T-cell (primary cell): ENCODE measurements at regions not wholly inside any gene's neighbourhood (a gene's known extent, or its start where the extent isn't known, plus 50 kb on each side); places are given as distances from the start of the nearest gene placed in this dataset.

Experiments used
- ATAC-seq, 4 experiments: fragments of 200-7000 bp in 3 of 4; fragments of 150-1000 bp in 1 of 4; cut with Tn5 transposase; replicated peaks in 1 of 4; 1 replicate in 3 of 4; 2 replicates in 1 of 4; pipeline ENCODE4 v1.10.0; 2021; ENCODE audit warnings: moderate library complexity in 3 of 4, mild to moderate bottlenecking in 2 of 4, moderate number of reproducible peaks in 1 of 4
- CTCF ChIA-PET, 2 donors: fragments of 300-600 bp; sonication (Branson Sonifier 250); formaldehyde crosslinking; loops; one replicate each; lab custom pipeline; 2022; ENCODE audit warnings: antibody characterized with exemption in 2 of 2; lab: Charles Lee
- POLR2A ChIA-PET, 2 donors: fragments of 300-600 bp; sonication (Branson Sonifier 250); formaldehyde crosslinking; loops; one replicate each; lab custom pipeline; 2022; ENCODE audit warnings: antibody characterized with exemption in 2 of 2; lab: Charles Lee
- DNase-seq, 35 experiments: peaks; one replicate each; pipeline versions ENCODE4 v3.0.0 to v3.0.0-alpha.2; 2013 to 2023
- H3K27ac ChIP-seq: one replicate; pipeline ENCODE4 v1.5.1; 2013; ENCODE audit warnings: low read length
- H3K27me3 ChIP-seq, 2 experiments: replicated peaks in 1 of 2; 1 replicate in 1 of 2; 2 replicates in 1 of 2; pipeline versions ENCODE4 v1.6.1 to v1.7.0; 2013; ENCODE audit warnings: low read length in 1 of 2, mixed read lengths in 1 of 2; ENCODE audit not compliant: control insufficient read depth in 2 of 2, insufficient read depth in 2 of 2; ENCODE audit errors: extremely low read depth in 1 of 2
- H3K36me3 ChIP-seq, 2 donors: 1 replicate in 1 of 2; 2 replicates in 1 of 2; pipeline versions ENCODE4 v1.6.1 to v1.7.0; 2013; ENCODE audit warnings: low read length in 1 of 2; ENCODE audit not compliant: control insufficient read depth in 2 of 2, insufficient read depth in 1 of 2; ENCODE audit errors: extremely low read depth in 1 of 2
- H3K4me1 ChIP-seq, 2 experiments: 1 replicate in 1 of 2; 2 replicates in 1 of 2; pipeline versions ENCODE4 v1.6.1 to v1.7.0; 2013; ENCODE audit warnings: low read length in 2 of 2, mixed read lengths in 1 of 2; ENCODE audit not compliant: insufficient read depth in 2 of 2, control insufficient read depth in 1 of 2; ENCODE audit errors: extremely low read depth in 1 of 2
- H3K4me3 ChIP-seq, 2 donors: 1 replicate in 1 of 2; 2 replicates in 1 of 2; pipeline versions ENCODE4 v1.5.1 to v1.7.0; 2013; ENCODE audit warnings: mild to moderate bottlenecking in 2 of 2, low read length in 1 of 2, moderate library complexity in 1 of 2; ENCODE audit not compliant: control insufficient read depth in 1 of 2; ENCODE audit errors: extremely low read depth in 1 of 2
- H3K9me3 ChIP-seq: 2 replicates; pipeline ENCODE4 v1.7.0; 2013
- H3K27ac Mint-ChIP-seq, 2 donors: one replicate each; pipeline ENCODE4 v1.8.0; 2020 to 2021; ENCODE audit warnings: mild to moderate bottlenecking in 2 of 2, mixed read lengths in 2 of 2
- H3K27me3 Mint-ChIP-seq, 2 donors: one replicate each; pipeline ENCODE4 v1.8.0; 2021 to 2022; ENCODE audit warnings: mixed read lengths in 2 of 2
- H3K36me3 Mint-ChIP-seq: one replicate; pipeline ENCODE4 v1.8.0; 2021; ENCODE audit warnings: mixed read lengths
- H3K4me1 Mint-ChIP-seq, 3 donors: one replicate each; pipeline ENCODE4 v1.8.0; 2020 to 2022; ENCODE audit warnings: mixed read lengths in 3 of 3, mild to moderate bottlenecking in 1 of 3
- H3K4me3 Mint-ChIP-seq, 3 donors: one replicate each; pipeline ENCODE4 v1.8.0; 2020 to 2022; ENCODE audit warnings: mild to moderate bottlenecking in 3 of 3, mixed read lengths in 3 of 3, moderate library complexity in 3 of 3
- H3K9me3 Mint-ChIP-seq, 3 donors: one replicate each; pipeline ENCODE4 v1.8.0; 2020 to 2022; ENCODE audit warnings: mixed read lengths in 3 of 3
- WGBS: methylation state at CpG from one replicate; pipeline ENCODE4 v1.1.5; 2013; ENCODE audit warnings: missing lambda C conversion rate; ENCODE audit not compliant: insufficient coverage; 5-methylcytosine and 5-hydroxymethylcytosine counted together

- Histone ChIP-seq H3K27me3 (no peaks in the 10 kb centered on the region), H3K27ac (no peak overlapping the region), H3K4me1 (no peaks in the 10 kb centered on the region), H3K9me3 (no peaks in the 10 kb centered on the region), H3K36me3 (no peaks in the 10 kb centered on the region), H3K4me3 (no peak overlapping the region)
- H3K9me3 Mint-ChIP-seq: peaks cover 23 to 43% (median 29%) of the 10 kb centered on the region in 3 donors
- no peaks in the 10 kb centered on the region for H3K36me3 Mint-ChIP-seq
- ATAC-seq: no peak
- ChIA-PET POLR2A (no interaction called here), CTCF (no interaction called here)
- H3K4me1 Mint-ChIP-seq: no peaks in the 10 kb centered on the region
- H3K4me3 Mint-ChIP-seq: no peak overlapping the region
- no peak for DNase-seq
- H3K27ac Mint-ChIP-seq: no peak overlapping the region
- 60% methylated on average over 1 of the region's 3 CpGs for WGBS
- H3K27me3 Mint-ChIP-seq: no peaks in the 10 kb centered on the region
Measured at GRCh38 chr15:46996359-46996758, 720.9 kb upstream of the SEMA6D start.

GRCh38 chr15:46997501-46997900, 719.8 kb upstream of the SEMA6D start:
- DNase-seq (no peak), ATAC-seq (no peak)
- no peaks in the 10 kb centered on the region for H3K9me3 ChIP-seq
- no peaks in the 10 kb centered on the region for H3K4me1 ChIP-seq
- no peak overlapping the region for H3K27ac ChIP-seq
- H3K27me3 ChIP-seq: no peaks in the 10 kb centered on the region
- ChIA-PET CTCF (no interaction called here), POLR2A (no interaction called here)
- no peak overlapping the region for H3K4me3 ChIP-seq
- H3K4me3 Mint-ChIP-seq: no peak overlapping the region
- H3K9me3 Mint-ChIP-seq: peaks cover 22 to 37% (median 23%) of the 10 kb centered on the region in 3 donors
- no peaks in the 10 kb centered on the region for H3K36me3 ChIP-seq
- 88% methylated on average over 2 of the region's 3 CpGs for WGBS
- no peaks in the 10 kb centered on the region for H3K27me3 Mint-ChIP-seq
- no peaks in the 10 kb centered on the region for H3K36me3 Mint-ChIP-seq
- no peaks in the 10 kb centered on the region for H3K4me1 Mint-ChIP-seq
- no peak overlapping the region for H3K27ac Mint-ChIP-seq

GRCh38 chr15:47003568-47003967, 713.7 kb upstream of the SEMA6D start:
- H3K36me3 Mint-ChIP-seq: no peaks in the 10 kb centered on the region
- CTCF ChIA-PET: no interaction called here
- ATAC-seq: no peak

GRCh38 chr15:47013446-47013845, 703.9 kb upstream of the SEMA6D start:
- no peak overlapping the region for H3K4me3 Mint-ChIP-seq
- H3K36me3 ChIP-seq: no peaks in the 10 kb centered on the region
- no peak overlapping the region for H3K27ac ChIP-seq
- H3K9me3 Mint-ChIP-seq: peaks cover 4 to 11% (median 8%) of the 10 kb centered on the region in 3 donors
- no peak overlapping the region for H3K27ac Mint-ChIP-seq
- H3K36me3 Mint-ChIP-seq: no peaks in the 10 kb centered on the region
- ChIA-PET CTCF (no interaction called here), POLR2A (no interaction called here)
- no peaks in the 10 kb centered on the region for H3K4me1 Mint-ChIP-seq
- H3K27me3 Mint-ChIP-seq: no peaks in the 10 kb centered on the region
- ATAC-seq: no peak
- no peak for DNase-seq
- H3K4me3 ChIP-seq: no peak overlapping the region
- no peaks in the 10 kb centered on the region for H3K9me3 ChIP-seq
- H3K27me3 ChIP-seq: no peaks in the 10 kb centered on the region
- no peaks in the 10 kb centered on the region for H3K4me1 ChIP-seq

More at GRCh38 chr15:47003568-47003967, 713.7 kb upstream of the SEMA6D start:
- no peak overlapping the region for H3K4me3 ChIP-seq
- H3K36me3 ChIP-seq: no peaks in the 10 kb centered on the region
- H3K4me3 Mint-ChIP-seq: no peak overlapping the region
- H3K27ac Mint-ChIP-seq: no peak overlapping the region
- POLR2A ChIA-PET: no interaction called here
- H3K27me3 ChIP-seq: no peaks in the 10 kb centered on the region
- no CpG with 5 or more reads among the region's 1 CpG for WGBS
- DNase-seq: no peak
- no peak overlapping the region for H3K27ac ChIP-seq
- H3K4me1 Mint-ChIP-seq: no peaks in the 10 kb centered on the region
- H3K9me3 ChIP-seq: no peaks in the 10 kb centered on the region
- no peaks in the 10 kb centered on the region for H3K4me1 ChIP-seq
- H3K27me3 Mint-ChIP-seq: no peaks in the 10 kb centered on the region
- peaks cover 13 to 37% (median 16%) of the 10 kb centered on the region in 3 donors for H3K9me3 Mint-ChIP-seq

- no peak for DNase-seq
- Mint-ChIP-seq H3K27ac (no peak overlapping the region), H3K9me3 (peaks cover 18 to 26% (median 24%) of the 10 kb centered on the region in 3 donors), H3K4me3 (no peak overlapping the region), H3K4me1 (no peaks in the 10 kb centered on the region), H3K27me3 (no peaks in the 10 kb centered on the region), H3K36me3 (no peaks in the 10 kb centered on the region)
- CTCF ChIA-PET: no interaction called here
- H3K4me1 ChIP-seq: no peaks in the 10 kb centered on the region
- H3K9me3 ChIP-seq: no peaks in the 10 kb centered on the region
- H3K27me3 ChIP-seq: no peaks in the 10 kb centered on the region
- no peaks in the 10 kb centered on the region for H3K36me3 ChIP-seq
- H3K4me3 ChIP-seq: no peak overlapping the region
- 62% methylated on average over 2 of the region's 5 CpGs for WGBS
- no peak overlapping the region for H3K27ac ChIP-seq
- POLR2A ChIA-PET: no interaction called here
- ATAC-seq: no peak
Measured at GRCh38 chr15:47027322-47027946, 689.9 kb upstream of the SEMA6D start.

GRCh38 chr15:47035475-47036406, 681.6 kb upstream of the SEMA6D start:
- ChIA-PET CTCF (interaction anchor here in 1 of 2 donors (0.7 kb wide), 1 partner anchor 162 kb away, joined by 3 read pairs; no protein-coding TSS in a partner anchor), POLR2A (no interaction called here)
- Mint-ChIP-seq H3K36me3 (no peaks in the 10 kb centered on the region), H3K27me3 (no peaks in the 10 kb centered on the region), H3K4me1 (no peaks in the 10 kb centered on the region), H3K9me3 (peaks cover 6 to 23% (median 11%) of the 10 kb centered on the region in 3 donors), H3K4me3 (no peak overlapping the region), H3K27ac (no peak overlapping the region)
- no peaks in the 10 kb centered on the region for H3K27me3 ChIP-seq
- no peaks in the 10 kb centered on the region for H3K9me3 ChIP-seq
- no peaks in the 10 kb centered on the region for H3K4me1 ChIP-seq
- no peak overlapping the region for H3K4me3 ChIP-seq
- WGBS: no CpG with 5 or more reads among the region's 2 CpGs
- DNase-seq: no peak
- H3K27ac ChIP-seq: no peak overlapping the region
- ATAC-seq: no peak
- H3K36me3 ChIP-seq: no peaks in the 10 kb centered on the region
